IMR-90 (cell line): ENCODE measurements at regions not wholly inside any gene's neighbourhood (a gene's known extent, or its start where the extent isn't known, plus 50 kb on each side); places are given as distances from the start of the nearest gene placed in this dataset.

Experiments
- ATAC-seq: fragments of 200-7000 bp; cut with Tn5 transposase; 2 replicates; pipeline ENCODE4 v1.9.1; 2020; ENCODE audit warnings: low read depth, mild to moderate bottlenecking, moderate library complexity
- BruUV-seq: library from RNA; stranded (reverse); fragments of 400-500 nt; replicated peaks from 2 replicates; lab custom pipeline; 2021; lab: Mats Ljungman, UMichigan
- CTCF ChIA-PET: fragments of 300-600 bp; formaldehyde crosslinking; extraction: SDS; loops from one replicate; lab custom pipeline; 2021; ENCODE audit warnings: antibody characterized with exemption; lab: Yijun Ruan, JAX
- POLR2A ChIA-PET: fragments of 300-600 bp; sonication (Branson Sonifier 250); formaldehyde crosslinking; loops from one replicate; lab custom pipeline; 2022; ENCODE audit warnings: antibody characterized with exemption; ENCODE audit not compliant: unreplicated experiment; lab: Charles Lee
- DNase-seq: peaks from one replicate; pipeline ENCODE4 v3.0.0; 2013
- H2AFZ ChIP-seq: replicated peaks from 2 replicates; pipeline ENCODE3; 2013; ENCODE audit warnings: low read length, mild to moderate bottlenecking; ENCODE audit not compliant: poor library complexity
- H2AK5ac ChIP-seq: 2 replicates; pipeline ENCODE4 v1.6.1; 2013; ENCODE audit warnings: low read depth, low read length, inconsistent platforms
- H2AK9ac ChIP-seq: replicated peaks from 2 replicates; pipeline ENCODE3; 2013; ENCODE audit warnings: mild to moderate bottlenecking, low read depth, low read length, moderate library complexity; ENCODE audit not compliant: poor library complexity
- H2BK120ac ChIP-seq: 2 replicates; pipeline ENCODE4 v1.6.1; 2013; ENCODE audit warnings: low read depth, low read length, inconsistent platforms
- H2BK15ac ChIP-seq: 3 replicates; pipeline ENCODE4 v1.6.1; 2013; ENCODE audit warnings: low read depth, low read length, inconsistent platforms
- H2BK20ac ChIP-seq: 2 replicates; pipeline ENCODE4 v1.6.1; 2013; ENCODE audit warnings: low read depth, mild to moderate bottlenecking, inconsistent platforms, low read length, moderate library complexity
- H2BK5ac ChIP-seq: 2 replicates; pipeline ENCODE4 v1.6.1; 2013; ENCODE audit warnings: mild to moderate bottlenecking, low read depth, low read length, inconsistent platforms; ENCODE audit not compliant: poor library complexity, severe bottlenecking
- H3K14ac ChIP-seq: replicated peaks from 2 replicates; pipeline ENCODE4 v1.6.1; 2013; ENCODE audit warnings: low read depth, low read length, inconsistent platforms
- H3K18ac ChIP-seq: 2 replicates; pipeline ENCODE4 v1.6.1; 2013; ENCODE audit warnings: low read depth, low read length, control low read depth
- H3K23ac ChIP-seq: 2 replicates; pipeline ENCODE4 v1.6.1; 2013; ENCODE audit warnings: low read depth, low read length, inconsistent platforms
- H3K27ac ChIP-seq: 2 replicates; pipeline ENCODE4 v1.5.1; 2013; ENCODE audit warnings: mild to moderate bottlenecking, control low read depth, low read length; ENCODE audit not compliant: insufficient read depth
- H3K27me3 ChIP-seq: 2 replicates; pipeline ENCODE4 v1.6.1; 2013; ENCODE audit warnings: low read length; ENCODE audit not compliant: control insufficient read depth, insufficient read depth
- H3K36me3 ChIP-seq: 2 replicates; pipeline ENCODE4 v1.6.1; 2013; ENCODE audit warnings: low read length, mixed read lengths; ENCODE audit not compliant: control insufficient read depth, insufficient read depth
- H3K4ac ChIP-seq: 2 replicates; pipeline ENCODE4 v1.6.1; 2013; ENCODE audit warnings: low read depth, low read length, inconsistent platforms
- H3K4me1 ChIP-seq: 2 replicates; pipeline ENCODE4 v1.6.1; 2013; ENCODE audit warnings: low read length, mixed read lengths; ENCODE audit not compliant: control insufficient read depth, insufficient read depth
- H3K4me2 ChIP-seq: 2 replicates; pipeline ENCODE4 v1.6.1; 2013; ENCODE audit warnings: low read depth, mild to moderate bottlenecking, control low read depth, low read length, moderate library complexity
- H3K4me3 ChIP-seq: 2 replicates; pipeline ENCODE4 v1.5.1; 2013; ENCODE audit warnings: low read depth, mild to moderate bottlenecking, control low read depth, low read length, moderate library complexity; ENCODE audit not compliant: insufficient read depth
- H3K56ac ChIP-seq: 2 replicates; pipeline ENCODE4 v1.6.1; 2013; ENCODE audit warnings: low read length, inconsistent platforms; ENCODE audit not compliant: insufficient read depth; ENCODE audit errors: extremely low read depth
- H3K79me1 ChIP-seq, 2 experiments: 2 replicates each; pipeline ENCODE4 v1.6.1; 2013; ENCODE audit warnings: low read length in 2 of 2, inconsistent platforms in 1 of 2, low read depth in 1 of 2
- H3K9ac ChIP-seq: 2 replicates; pipeline ENCODE4 v1.6.1; 2013; ENCODE audit warnings: low read depth, low read length, control low read depth
- H3K9me1 ChIP-seq: 2 replicates; pipeline ENCODE4 v1.6.1; 2013; ENCODE audit warnings: low read length, inconsistent platforms; ENCODE audit not compliant: insufficient read depth
- H3K9me3 ChIP-seq: 2 replicates; pipeline ENCODE4 v1.6.1; 2013; ENCODE audit warnings: low read length; ENCODE audit not compliant: control insufficient read depth, insufficient read depth
- H4K20me1 ChIP-seq: 2 replicates; pipeline ENCODE4 v1.6.1; 2013; ENCODE audit warnings: low read length, inconsistent platforms; ENCODE audit not compliant: insufficient read depth
- H4K5ac ChIP-seq: 2 replicates; pipeline ENCODE4 v1.6.1; 2013; ENCODE audit warnings: mild to moderate bottlenecking, low read depth, low read length, control low read depth
- H4K8ac ChIP-seq, 2 experiments: 2 replicates each; pipeline ENCODE4 v1.6.1; 2013; ENCODE audit warnings: low read depth in 2 of 2, low read length in 2 of 2, control low read depth in 1 of 2, inconsistent platforms in 1 of 2
- H4K91ac ChIP-seq: 2 replicates; pipeline ENCODE4 v1.6.1; 2013; ENCODE audit warnings: low read depth, low read length, inconsistent platforms; ENCODE audit not compliant: insufficient read depth
- BHLHE40 ChIP-seq: fragments of 150-350 bp; IDR thresholded peaks from 2 replicates; pipeline ENCODE4 v1.6.1; 2016; ENCODE audit warnings: mild to moderate bottlenecking, low read depth, low read length
- CHD1 ChIP-seq: IDR thresholded peaks from 2 replicates; pipeline ENCODE4 v1.6.1; 2012; ENCODE audit warnings: low read depth, low read length, improper control_type of control experiment
- FOS ChIP-seq: fragments of 150-350 bp; IDR thresholded peaks from 2 replicates; pipeline ENCODE4 v1.6.1; 2016; ENCODE audit warnings: low read depth, low read length
- MAFK ChIP-seq: IDR thresholded peaks from 2 replicates; pipeline ENCODE4 v1.6.1; 2012; ENCODE audit warnings: low read depth, low read length, improper control_type of control experiment
- MAZ ChIP-seq: IDR thresholded peaks from 2 replicates; pipeline ENCODE4 v1.6.1; 2012; ENCODE audit warnings: low read depth, mild to moderate bottlenecking, low read length, improper control_type of control experiment, moderate library complexity, borderline replicate concordance
- MXI1 ChIP-seq: IDR thresholded peaks from 2 replicates; pipeline ENCODE4 v1.6.1; 2012; ENCODE audit warnings: low read depth, mild to moderate bottlenecking, low read length, moderate library complexity, borderline replicate concordance
- NFE2L2 ChIP-seq: fragments of 150-350 bp; IDR thresholded peaks from 2 replicates; pipeline ENCODE4 v1.6.1; 2016; ENCODE audit warnings: low read depth, mild to moderate bottlenecking, low read length
- RAD21 ChIP-seq: IDR thresholded peaks from 2 replicates; pipeline ENCODE4 v1.6.1; 2012; ENCODE audit warnings: low read length, improper control_type of control experiment
- SMC3 ChIP-seq: fragments of 150-350 bp; IDR thresholded peaks from 2 replicates; pipeline ENCODE4 v1.6.1; 2016; ENCODE audit warnings: low read depth, mild to moderate bottlenecking, antibody characterized with exemption, low read length, moderate library complexity
- WGBS, 2 experiments: methylation state at CpG; one replicate each; pipeline versions ENCODE4 v1.1.5 to v1.1.7; 2013; ENCODE audit warnings: missing lambda C conversion rate in 2 of 2; ENCODE audit not compliant: insufficient read length in 1 of 2; ENCODE audit errors: extremely low coverage in 2 of 2; 5-methylcytosine and 5-hydroxymethylcytosine counted together
- dilution Hi-C: fragments of 300-500 bp; cut with HindIII; formaldehyde crosslinking; loops from one replicate; pipeline ENCODE4 v1.14.3; 2018; ENCODE audit warnings: low sequenced_read_pairs; ENCODE audit not compliant: unreplicated experiment
- in situ Hi-C: fragments of 300-500 bp; cut with MboI; formaldehyde crosslinking; loops from 3 replicates; pipeline ENCODE4 v1.14.3; 2019; ENCODE audit warnings: low sequenced_read_pairs, inconsistent platforms, mixed read lengths
- intact Hi-C: fragments of 100-400 bp; cut with micrococcal nuclease; formaldehyde crosslinking; loops from 2 replicates; pipeline ENCODE4 v1.10.0; 2022
- TF ChIP-seq, protein P1 (sequence below): fragments of 150-350 bp; IDR thresholded peaks from 2 replicates; pipeline ENCODE4 v1.6.1; 2016; ENCODE audit warnings: low read depth, mild to moderate bottlenecking, low read length, moderate library complexity, borderline replicate concordance
- TF ChIP-seq, protein P2 (sequence below): fragments of 150-350 bp; IDR thresholded peaks from 2 replicates; pipeline ENCODE4 v1.6.1; 2017; ENCODE audit warnings: mild to moderate bottlenecking, antibody characterized with exemption, low read length, low read depth

- in situ Hi-C loops (no loop called here), intact Hi-C loops (no loop called here), dilution Hi-C loops (no loop called here)
- Histone ChIP-seq H3K36me3 (no peaks in the 10 kb centered on the region), H3K27me3 (peaks cover 6% of the 10 kb centered on the region; the same call in 1 of the 2 replicates), H3K4me1 (no peaks in the 10 kb centered on the region), H3K4ac (no peak overlapping the region), H2AFZ (no peak overlapping the region), H3K14ac (no peak overlapping the region), H3K56ac (no peak overlapping the region), H2BK5ac (no peak overlapping the region), H2AK9ac (no peak overlapping the region), H2BK15ac (no peak overlapping the region), H3K9me3 (peaks cover 6% of the 10 kb centered on the region; the same call in 1 of the 2 replicates), H4K5ac (no peak overlapping the region), H3K4me2 (no peak overlapping the region), H2BK120ac (no peak overlapping the region), H3K18ac (no peak overlapping the region), H3K23ac (no peak overlapping the region), H3K9me1 (no peaks in the 10 kb centered on the region), H3K4me3 (no peak overlapping the region), H4K20me1 (no peaks in the 10 kb centered on the region), H3K9ac (no peak overlapping the region), H3K27ac (no peak overlapping the region), H2BK20ac (no peak overlapping the region), H4K8ac (no peak overlapping the region), H3K79me1 (no peaks in the 10 kb centered on the region), H4K91ac (no peak overlapping the region), H2AK5ac (no peak overlapping the region)
- no TSS peak for BruUV-seq
- no CpG with 5 or more reads among the region's 4 CpGs for WGBS, 2 experiments
- TF ChIP-seq, protein P1, sequence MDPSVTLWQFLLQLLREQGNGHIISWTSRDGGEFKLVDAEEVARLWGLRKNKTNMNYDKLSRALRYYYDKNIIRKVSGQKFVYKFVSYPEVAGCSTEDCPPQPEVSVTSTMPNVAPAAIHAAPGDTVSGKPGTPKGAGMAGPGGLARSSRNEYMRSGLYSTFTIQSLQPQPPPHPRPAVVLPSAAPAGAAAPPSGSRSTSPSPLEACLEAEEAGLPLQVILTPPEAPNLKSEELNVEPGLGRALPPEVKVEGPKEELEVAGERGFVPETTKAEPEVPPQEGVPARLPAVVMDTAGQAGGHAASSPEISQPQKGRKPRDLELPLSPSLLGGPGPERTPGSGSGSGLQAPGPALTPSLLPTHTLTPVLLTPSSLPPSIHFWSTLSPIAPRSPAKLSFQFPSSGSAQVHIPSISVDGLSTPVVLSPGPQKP = no peak
- TF ChIP-seq CHD1 (no peak), FOS (no peak), SMC3 (no peak), MXI1 (no peak), RAD21 (no peak), MAZ (no peak), NFE2L2 (no peak), BHLHE40 (no peak), MAFK (no peak)
- TF ChIP-seq, protein P2, sequence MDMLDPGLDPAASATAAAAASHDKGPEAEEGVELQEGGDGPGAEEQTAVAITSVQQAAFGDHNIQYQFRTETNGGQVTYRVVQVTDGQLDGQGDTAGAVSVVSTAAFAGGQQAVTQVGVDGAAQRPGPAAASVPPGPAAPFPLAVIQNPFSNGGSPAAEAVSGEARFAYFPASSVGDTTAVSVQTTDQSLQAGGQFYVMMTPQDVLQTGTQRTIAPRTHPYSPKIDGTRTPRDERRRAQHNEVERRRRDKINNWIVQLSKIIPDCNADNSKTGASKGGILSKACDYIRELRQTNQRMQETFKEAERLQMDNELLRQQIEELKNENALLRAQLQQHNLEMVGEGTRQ = no peak
- CTCF ChIA-PET = no interaction called here
- ATAC-seq (no peak), DNase-seq (no peak)
- POLR2A ChIA-PET = no interaction called here
These were observed 159.3 kb downstream of the EDN1 start for GRCh38 chr6:12449447-12449846.
